ENCODE measurements at regions not wholly inside any gene's neighbourhood (a gene's known extent, or its start where the extent isn't known, plus 50 kb on each side); places are given as distances from the start of the nearest gene placed in this dataset.
A peak's percentile ranks its signal among the peaks of the same experiment; 100 is the strongest.
"Not testable (repeated sequence)": the region's sequence is repeated elsewhere in the genome, so short reads cannot be mapped to it uniquely, and the experiment has no call there.

DNA sequence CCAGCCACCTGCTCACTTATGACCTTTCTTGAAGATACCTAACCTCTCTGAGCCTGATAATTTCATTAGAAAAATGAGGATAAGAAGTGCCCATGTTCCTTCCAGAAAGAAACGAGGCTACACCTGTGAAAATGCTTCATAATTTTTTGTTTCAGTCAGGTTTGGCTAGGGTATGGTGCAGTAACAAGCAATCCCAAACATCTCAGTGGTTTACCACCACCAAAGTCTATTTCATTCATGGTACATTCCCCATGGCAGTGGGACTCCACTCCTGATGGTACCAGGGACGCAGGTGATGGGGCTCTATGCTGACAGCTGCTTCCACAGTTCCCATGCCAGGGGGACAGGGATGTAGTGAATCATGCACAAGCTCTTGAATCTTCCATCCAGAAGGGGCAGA lies 147.6 kb upstream of the CES5A start:
- DNase-seq (ENCODE audit: low read depth in 4 of 4, low spot score in 2 of 4) = no peak

GRCh38 chr16:56019274-56019673 lies 144.1 kb upstream of the CES5A start:
- DNase-seq (ENCODE audit: low read depth in 4 of 4, low spot score in 2 of 4) = no peak

DNA sequence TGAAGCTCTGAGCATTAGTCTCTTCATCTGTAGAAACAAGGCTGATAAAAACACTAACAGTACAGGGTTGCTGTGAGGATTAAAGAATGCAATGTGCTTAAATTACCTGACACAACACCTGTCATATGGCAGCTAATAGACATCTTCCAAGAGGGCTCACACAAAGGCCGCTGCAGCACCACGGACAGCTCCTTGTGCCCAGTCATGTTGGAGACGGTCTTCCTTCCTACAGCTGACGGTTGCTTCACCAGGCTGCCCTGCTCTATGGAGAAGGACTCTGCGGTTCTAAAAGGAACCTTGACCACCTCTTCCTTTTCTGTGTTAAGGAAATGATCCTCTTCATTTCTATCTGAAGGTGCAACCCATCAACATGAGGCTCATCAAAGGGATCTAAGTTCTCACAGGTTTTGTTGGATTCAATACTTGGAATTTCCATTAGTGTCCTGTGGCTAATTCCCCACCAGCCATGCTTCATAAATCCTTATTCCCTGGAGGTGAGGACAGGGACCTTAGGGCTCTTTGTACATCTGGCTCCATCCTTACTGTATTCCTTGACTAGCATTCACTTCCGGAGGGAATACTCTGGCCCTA lies 138.9 kb upstream of the CES5A start:
- peak; percentile 47 to 80 (median 56) for DNase-seq (ENCODE audit: low read depth in 4 of 4, low spot score in 2 of 4)

DNA sequence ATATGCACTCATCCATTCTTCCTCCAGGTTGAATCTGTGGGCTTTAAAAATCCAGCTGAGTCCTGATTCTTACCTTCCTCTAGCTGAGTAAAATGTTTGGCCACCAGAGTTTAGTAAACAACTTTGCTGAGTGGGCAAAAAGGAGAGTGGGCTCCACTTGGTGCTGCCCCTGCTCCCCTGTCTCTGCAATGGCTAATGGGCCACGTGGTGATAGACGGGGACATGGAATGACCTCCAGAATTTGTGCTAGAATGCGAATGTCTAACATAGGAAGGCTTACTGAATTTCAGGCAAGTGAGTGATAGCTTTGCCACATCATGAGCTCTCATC lies 137.3 kb upstream of the CES5A start:
- no peak for DNase-seq (ENCODE audit: low read depth in 4 of 4, low spot score in 2 of 4)

GRCh38 chr16:56011808-56012481 lies 136.8 kb upstream of the CES5A start:
- no peak for DNase-seq (ENCODE audit: low read depth in 4 of 4, low spot score in 2 of 4)

- DNase-seq (ENCODE audit: low read depth in 4 of 4, low spot score in 2 of 4) = no peak
Observed at GRCh38 chr16:56005958-56006357, 130.8 kb upstream of the CES5A start.

DNA sequence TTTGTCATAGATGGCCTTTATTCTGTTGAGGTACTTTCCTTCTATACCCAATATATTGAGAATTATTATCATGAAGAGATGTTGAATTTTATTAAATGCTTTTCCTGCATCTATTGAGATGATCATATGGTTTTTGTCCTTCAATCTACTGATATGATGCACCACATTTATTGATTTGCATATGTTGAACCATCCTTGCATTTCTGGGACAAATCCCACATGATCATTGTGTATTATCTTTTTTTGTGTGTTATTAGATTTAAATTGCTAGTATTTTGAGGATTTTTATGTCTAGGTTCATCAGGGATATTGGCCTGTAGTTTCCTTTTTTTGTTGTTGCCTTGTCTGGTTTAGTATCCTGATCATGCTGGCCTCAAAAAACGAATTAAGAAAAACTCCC lies 124.5 kb upstream of the CES5A start:
- DNase-seq (ENCODE audit: low read depth in 4 of 4, low spot score in 2 of 4) = no peak

DNA sequence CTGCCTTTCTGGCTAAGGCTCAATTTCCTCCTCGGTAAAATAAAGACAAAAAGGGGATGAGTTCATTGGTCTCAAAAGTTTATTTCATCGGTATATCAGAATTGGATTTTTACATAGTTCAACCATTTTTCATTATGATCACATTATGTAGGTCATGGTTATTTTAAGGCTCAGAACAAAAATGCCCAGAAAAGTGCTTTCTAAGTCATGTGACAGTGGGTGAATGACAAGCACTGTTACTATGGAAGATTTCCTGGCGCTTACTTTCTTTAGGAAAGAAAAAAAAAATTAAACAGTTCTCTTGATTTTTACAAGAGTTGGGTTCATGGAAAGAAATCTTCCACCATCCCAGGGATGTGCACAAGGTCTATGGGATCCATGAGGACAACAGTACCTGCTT lies 117.9 kb upstream of the CES5A start:
- DNase-seq (ENCODE audit: low read depth in 4 of 4, low spot score in 2 of 4) = no peak

- DNase-seq (ENCODE audit: low read depth in 4 of 4, low spot score in 2 of 4) = no peak
Observed at GRCh38 chr16:55992551-55992950, 117.4 kb upstream of the CES5A start.

- DNase-seq (ENCODE audit: low read depth in 4 of 4, low spot score in 2 of 4) = no peak
Observed at GRCh38 chr16:55991843-55992242, 116.7 kb upstream of the CES5A start.

- DNase-seq (ENCODE audit: low read depth in 4 of 4, low spot score in 2 of 4) = no peak
Observed at GRCh38 chr16:55989569-55989907, 114.4 kb upstream of the CES5A start.

DNA sequence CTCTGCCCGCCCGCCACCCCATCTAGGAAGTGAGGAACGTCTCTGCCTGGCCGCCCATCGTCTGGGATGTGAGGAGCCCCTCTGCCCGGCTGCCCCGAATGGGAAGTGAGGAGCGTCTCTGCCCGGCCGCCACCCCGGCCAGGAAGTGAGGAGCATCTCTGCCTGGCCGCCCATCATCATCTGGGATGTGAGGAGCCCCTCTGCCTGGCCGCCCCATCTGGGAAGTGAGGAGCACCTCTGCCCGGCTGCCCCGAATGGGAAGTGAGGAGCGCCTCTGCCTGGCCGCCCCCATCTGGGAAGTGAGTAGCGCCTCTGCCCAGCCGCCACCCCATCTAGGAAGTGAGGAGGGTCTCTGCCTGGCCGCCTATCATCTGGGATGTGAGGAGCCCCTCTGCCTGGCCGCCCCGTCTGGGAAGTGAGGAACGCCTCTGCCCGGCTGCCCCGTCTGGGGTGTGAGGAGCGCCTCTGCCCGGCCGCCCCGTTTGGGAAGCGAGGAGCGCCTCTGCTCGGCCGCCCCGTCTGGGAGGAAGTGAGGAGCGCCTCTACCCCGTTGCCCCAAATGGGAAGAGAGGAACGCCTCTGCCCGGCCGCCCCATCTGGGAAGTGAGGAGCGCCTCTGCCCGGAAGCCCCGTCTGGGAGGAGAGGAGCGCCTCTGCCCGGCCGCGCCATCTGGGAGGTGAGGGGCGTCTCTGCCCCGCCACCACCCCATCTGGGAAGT lies 113.8 kb upstream of the CES5A start:
- DNase-seq (ENCODE audit: low read depth in 4 of 4, low spot score in 2 of 4) = not testable (repeated sequence)

DNA sequence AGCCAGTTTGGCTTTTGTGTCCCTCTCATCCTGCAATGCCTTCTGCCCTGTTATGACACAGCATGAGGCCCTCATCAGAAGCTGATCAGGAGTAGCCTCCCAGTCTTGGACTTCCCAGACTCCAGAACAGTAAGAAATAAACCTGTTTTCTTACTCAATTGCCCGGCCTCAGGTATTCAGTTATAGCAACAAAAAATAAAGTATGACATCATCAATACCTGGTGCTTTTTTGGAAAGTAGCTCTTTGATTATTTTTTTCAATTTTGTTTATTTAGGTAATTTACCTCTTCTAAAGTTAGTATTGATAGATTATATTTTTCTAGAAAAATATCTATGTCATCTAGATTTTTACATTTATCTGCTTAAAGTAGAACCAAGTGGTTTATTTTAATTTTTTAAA lies 112.8 kb upstream of the CES5A start:
- DNase-seq (ENCODE audit: low read depth in 4 of 4, low spot score in 2 of 4) = no peak

- no peak for DNase-seq (ENCODE audit: low read depth in 4 of 4, low spot score in 2 of 4)
Observed at GRCh38 chr16:55982597-55982996, 107.4 kb upstream of the CES5A start.

- no peak for DNase-seq (ENCODE audit: low read depth in 4 of 4, low spot score in 2 of 4)
Observed at GRCh38 chr16:55981557-55981956, 106.4 kb upstream of the CES5A start.

DNA sequence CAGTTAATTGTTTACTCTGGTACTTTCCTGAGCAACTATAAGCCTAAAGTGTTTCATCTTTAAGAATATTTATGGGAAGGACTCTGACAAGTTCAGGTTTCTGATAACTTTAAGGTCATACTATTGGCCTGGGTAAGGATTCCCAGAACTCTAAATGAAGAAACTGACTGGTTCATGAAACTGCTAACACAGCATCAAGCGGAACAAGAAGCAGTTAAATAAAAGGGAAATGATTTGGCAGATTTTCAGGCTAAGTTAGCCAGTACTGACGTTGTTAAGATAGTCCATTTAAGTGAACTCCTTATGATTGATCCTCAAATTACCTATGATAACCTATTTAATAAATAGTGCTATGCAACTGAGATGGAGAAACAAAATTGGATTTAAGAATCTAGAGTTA lies 101.6 kb upstream of the CES5A start:
- DNase-seq (ENCODE audit: low read depth in 4 of 4, low spot score in 2 of 4) = no peak

DNA sequence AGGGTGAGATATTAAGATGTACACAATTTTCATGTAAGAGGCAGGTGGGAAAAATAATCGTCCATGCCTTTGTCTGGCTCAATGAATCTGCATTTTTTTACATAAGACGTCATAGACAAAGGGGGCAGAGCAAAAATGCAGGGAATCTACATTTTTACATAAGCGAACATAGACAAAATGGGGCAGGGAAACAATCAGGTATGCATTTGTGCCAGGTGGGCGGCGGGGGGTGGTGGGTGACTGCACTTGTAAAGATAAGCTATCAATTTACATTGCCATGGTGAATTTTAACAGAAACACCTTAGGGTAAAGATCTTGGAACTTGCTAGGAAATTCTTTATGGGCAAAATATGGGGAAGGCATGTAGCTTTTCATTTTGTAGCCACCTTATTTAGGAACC lies 96.3 kb upstream of the CES5A start:
- no peak for DNase-seq (ENCODE audit: low read depth in 4 of 4, low spot score in 2 of 4)

DNA sequence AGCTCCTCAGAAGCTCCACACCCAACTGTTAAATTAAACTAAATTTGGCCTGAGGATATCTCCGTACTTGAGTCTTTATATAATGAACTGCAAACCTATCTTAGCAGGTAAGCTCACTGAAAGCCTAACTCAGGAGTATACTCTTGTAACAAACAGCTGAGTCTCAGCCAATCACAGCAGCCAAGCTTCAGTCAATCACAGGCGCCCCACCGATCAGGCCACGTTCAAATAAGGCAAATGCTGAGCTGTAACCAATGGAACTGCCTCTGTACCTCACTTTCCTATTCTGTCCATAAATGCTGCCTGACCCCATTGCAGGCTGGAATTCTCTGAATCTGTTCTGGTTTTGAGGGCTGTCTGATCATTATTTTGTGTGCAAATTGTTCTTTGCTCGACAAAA lies 93.0 kb upstream of the CES5A start:
- no peak for DNase-seq (ENCODE audit: low read depth in 4 of 4, low spot score in 2 of 4)

DNA sequence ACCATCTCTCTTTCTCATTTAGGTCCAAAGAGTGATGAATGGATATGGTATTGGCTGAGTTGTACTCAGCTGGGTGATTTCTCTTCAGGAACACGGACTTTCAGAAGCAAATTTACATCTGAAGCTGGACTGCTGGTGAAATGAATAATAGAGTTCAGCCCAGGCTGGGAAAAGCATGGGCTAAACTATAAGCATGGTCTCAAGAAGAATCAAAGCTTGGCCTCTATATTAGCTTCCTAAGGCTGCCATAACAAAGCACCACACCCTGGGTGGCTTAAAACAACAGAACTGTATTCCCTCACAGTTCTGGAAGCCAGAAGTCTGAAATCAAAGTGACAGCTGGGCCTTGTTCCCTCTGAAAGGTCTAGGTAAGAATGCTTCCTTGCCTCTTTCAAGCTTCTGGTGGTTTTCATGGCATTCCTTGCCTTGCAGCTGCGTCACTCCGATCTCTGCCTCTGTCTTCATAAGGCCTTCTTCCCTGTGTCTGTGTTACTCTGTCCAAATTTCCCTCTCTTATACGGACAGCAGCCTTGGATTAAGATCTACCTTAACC lies 89.8 kb upstream of the CES5A start:
- DNase-seq (ENCODE audit: low read depth in 4 of 4, low spot score in 2 of 4) = no peak

- no peak for DNase-seq (ENCODE audit: low read depth in 4 of 4, low spot score in 2 of 4)
Observed at GRCh38 chr16:55955845-55956244, 80.7 kb upstream of the CES5A start.

GRCh38 chr16:55955424-55955823 lies 80.3 kb upstream of the CES5A start:
- peak in 1 of 4 donors; percentile 28 for DNase-seq (ENCODE audit: low read depth in 4 of 4, low spot score in 2 of 4)

DNA sequence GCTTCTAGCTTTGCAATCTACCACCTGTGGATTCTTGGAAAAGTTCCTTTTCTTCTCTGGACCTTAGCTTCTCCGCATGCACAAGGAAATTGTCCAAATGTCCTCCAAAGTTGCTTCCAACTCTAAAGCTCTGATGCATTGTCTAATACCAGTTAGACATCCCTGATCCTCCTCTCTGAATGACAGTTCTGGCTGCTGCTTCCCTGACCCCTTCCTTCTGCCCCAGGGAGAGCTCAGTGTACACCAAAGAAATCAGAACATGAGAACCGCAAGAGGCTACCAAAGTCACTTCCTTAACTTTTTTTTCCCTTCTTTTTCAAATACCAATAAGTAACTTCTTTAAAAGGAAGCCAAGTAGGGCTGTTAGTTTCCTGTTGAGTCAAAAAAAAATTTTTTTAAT lies 79.7 kb upstream of the CES5A start:
- DNase-seq (ENCODE audit: low read depth in 4 of 4, low spot score in 2 of 4) = no peak

Measured in left renal cortex interstitium (tissue), 4 donors.